RWPE2 (cell line): ENCODE measurements at regions not wholly inside any gene's neighbourhood (a gene's known extent, or its start where the extent isn't known, plus 50 kb on each side); places are given as distances from the start of the nearest gene placed in this dataset.

ENCODE experiments used
- ATAC-seq: fragments of 200-7000 bp; cut with Tn5 transposase; 3 replicates; pipeline ENCODE4 v1.9.1; 2021; ENCODE audit warnings: low read depth
- DNase-seq: peaks from one replicate; pipeline ENCODE4 v3.0.0-alpha.2; 2020; ENCODE audit warnings: low spot score
- H3K27ac ChIP-seq: fragments of 450-650 bp; 2 replicates; pipeline ENCODE4 v1.5.1; 2017; ENCODE audit warnings: mild to moderate bottlenecking; ENCODE audit not compliant: poor library complexity, severe bottlenecking
- H3K27me3 ChIP-seq: fragments of 250-450 bp; sonication (Bioruptor Pico); 2 replicates; pipeline ENCODE4 v1.5.1; 2021; ENCODE audit warnings: mild to moderate bottlenecking, moderate library complexity; ENCODE audit not compliant: insufficient read depth, poor library complexity, severe bottlenecking
- H3K36me3 ChIP-seq: fragments of 250-450 bp; sonication (Bioruptor Pico); 2 replicates; pipeline ENCODE4 v1.5.1; 2020; ENCODE audit warnings: low read depth, mild to moderate bottlenecking, moderate library complexity
- H3K4me1 ChIP-seq: fragments of 250-450 bp; sonication (Bioruptor Pico); 2 replicates; pipeline ENCODE4 v1.5.1; 2021; ENCODE audit warnings: mild to moderate bottlenecking, moderate library complexity; ENCODE audit not compliant: insufficient read depth, poor library complexity, severe bottlenecking
- H3K4me3 ChIP-seq: fragments of 250-450 bp; sonication (Bioruptor Pico); 2 replicates; pipeline ENCODE4 v1.5.1; 2021; ENCODE audit warnings: mild to moderate bottlenecking, moderate library complexity; ENCODE audit not compliant: severe bottlenecking
- H3K9me3 ChIP-seq: fragments of 250-450 bp; sonication (Bioruptor Pico); 2 replicates; pipeline ENCODE4 v1.5.1; 2021; ENCODE audit warnings: mild to moderate bottlenecking, moderate library complexity; ENCODE audit not compliant: severe bottlenecking
- TF ChIP-seq, protein P1 (sequence below): fragments of 450-650 bp; IDR thresholded peaks from one replicate; pipeline ENCODE4 v1.5.1; 2017; ENCODE audit warnings: mild to moderate bottlenecking, moderate library complexity; ENCODE audit not compliant: poor library complexity, severe bottlenecking

DNA sequence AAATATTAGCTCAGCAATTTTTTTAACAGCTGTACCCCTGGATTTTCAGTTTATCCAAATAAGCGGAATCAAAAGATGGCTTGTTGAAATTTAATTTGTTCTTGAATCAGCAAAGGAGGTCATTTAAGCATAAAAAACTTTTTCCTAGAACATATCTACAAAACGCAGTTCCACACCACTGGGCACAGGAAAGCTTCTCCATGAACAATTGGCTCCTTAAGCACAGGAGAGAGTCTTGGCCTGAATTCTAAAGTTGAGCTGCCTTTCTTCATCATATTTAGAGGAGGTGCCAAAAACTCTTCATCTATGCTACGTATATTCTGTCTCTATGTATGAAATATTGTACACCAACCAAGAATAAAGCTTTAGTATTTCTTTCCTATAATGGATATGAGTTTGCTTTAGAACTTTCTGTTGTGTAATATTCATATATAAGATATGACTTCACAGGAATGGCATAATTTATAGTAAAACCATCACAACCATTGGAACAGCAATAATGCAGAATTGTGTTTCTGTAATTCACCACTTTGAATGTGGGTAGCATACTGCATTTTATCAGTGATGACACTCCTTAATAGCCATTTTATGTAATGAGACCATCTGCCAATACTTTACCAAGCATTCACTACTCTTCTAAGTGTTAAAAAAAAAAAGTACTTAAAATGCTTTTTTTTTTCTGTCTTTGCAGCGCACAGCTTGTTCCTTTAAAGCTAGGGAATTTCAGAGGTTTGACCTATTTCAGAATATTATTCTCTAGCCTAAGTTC, 263.7 kb downstream of the SLITRK6 start:
- H3K36me3 ChIP-seq = no peaks in the 10 kb centered on the region
- H3K27me3 ChIP-seq = no peaks in the 10 kb centered on the region
- no peak overlapping the region for H3K4me3 ChIP-seq
- TF ChIP-seq, protein P1, sequence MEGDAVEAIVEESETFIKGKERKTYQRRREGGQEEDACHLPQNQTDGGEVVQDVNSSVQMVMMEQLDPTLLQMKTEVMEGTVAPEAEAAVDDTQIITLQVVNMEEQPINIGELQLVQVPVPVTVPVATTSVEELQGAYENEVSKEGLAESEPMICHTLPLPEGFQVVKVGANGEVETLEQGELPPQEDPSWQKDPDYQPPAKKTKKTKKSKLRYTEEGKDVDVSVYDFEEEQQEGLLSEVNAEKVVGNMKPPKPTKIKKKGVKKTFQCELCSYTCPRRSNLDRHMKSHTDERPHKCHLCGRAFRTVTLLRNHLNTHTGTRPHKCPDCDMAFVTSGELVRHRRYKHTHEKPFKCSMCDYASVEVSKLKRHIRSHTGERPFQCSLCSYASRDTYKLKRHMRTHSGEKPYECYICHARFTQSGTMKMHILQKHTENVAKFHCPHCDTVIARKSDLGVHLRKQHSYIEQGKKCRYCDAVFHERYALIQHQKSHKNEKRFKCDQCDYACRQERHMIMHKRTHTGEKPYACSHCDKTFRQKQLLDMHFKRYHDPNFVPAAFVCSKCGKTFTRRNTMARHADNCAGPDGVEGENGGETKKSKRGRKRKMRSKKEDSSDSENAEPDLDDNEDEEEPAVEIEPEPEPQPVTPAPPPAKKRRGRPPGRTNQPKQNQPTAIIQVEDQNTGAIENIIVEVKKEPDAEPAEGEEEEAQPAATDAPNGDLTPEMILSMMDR = no peak
- DNase-seq (no peak), ATAC-seq (no peak)
- H3K9me3 ChIP-seq = no peaks in the 10 kb centered on the region
- no peak overlapping the region for H3K27ac ChIP-seq
- peaks cover 21% of the 10 kb centered on the region for H3K4me1 ChIP-seq

DNA sequence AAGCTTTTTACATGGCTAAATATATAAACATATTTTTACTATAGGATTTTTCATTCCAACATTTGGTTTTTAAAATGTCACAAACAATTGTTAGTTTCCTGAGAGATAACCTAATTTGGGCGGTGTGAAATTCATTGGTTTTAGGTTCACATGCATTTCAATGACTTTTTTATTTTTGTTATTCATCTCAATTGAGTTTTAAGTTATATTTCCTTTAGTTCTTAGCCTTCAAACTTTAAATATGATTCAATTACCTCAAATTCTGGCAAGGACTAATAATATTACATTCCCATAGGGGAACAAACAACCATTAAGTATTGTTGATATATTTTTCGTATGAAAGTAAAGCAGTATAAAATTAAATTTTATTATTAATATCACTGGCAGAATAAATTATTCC, 265.3 kb downstream of the SLITRK6 start:
- DNase-seq (no peak), ATAC-seq (no peak)
- H3K9me3 ChIP-seq = no peaks in the 10 kb centered on the region
- H3K4me1 ChIP-seq = peaks cover 21% of the 10 kb centered on the region
- H3K27me3 ChIP-seq = no peaks in the 10 kb centered on the region
- H3K27ac ChIP-seq = no peak overlapping the region
- no peaks in the 10 kb centered on the region for H3K36me3 ChIP-seq
- TF ChIP-seq, protein P1 = no peak
- no peak overlapping the region for H3K4me3 ChIP-seq

GRCh38 chr13:85529218-85529594, 270.0 kb downstream of the SLITRK6 start:
- H3K27ac ChIP-seq = peak overlapping the region; percentile 94
- H3K4me3 ChIP-seq = no peak overlapping the region
- no peaks in the 10 kb centered on the region for H3K36me3 ChIP-seq
- H3K4me1 ChIP-seq = peaks cover 18% of the 10 kb centered on the region
- peak; percentile 42; the same call in 2 of the 3 replicates for ATAC-seq
- H3K9me3 ChIP-seq = no peaks in the 10 kb centered on the region
- H3K27me3 ChIP-seq = no peaks in the 10 kb centered on the region
- no peak for DNase-seq
- TF ChIP-seq, protein P1 = no peak

DNA sequence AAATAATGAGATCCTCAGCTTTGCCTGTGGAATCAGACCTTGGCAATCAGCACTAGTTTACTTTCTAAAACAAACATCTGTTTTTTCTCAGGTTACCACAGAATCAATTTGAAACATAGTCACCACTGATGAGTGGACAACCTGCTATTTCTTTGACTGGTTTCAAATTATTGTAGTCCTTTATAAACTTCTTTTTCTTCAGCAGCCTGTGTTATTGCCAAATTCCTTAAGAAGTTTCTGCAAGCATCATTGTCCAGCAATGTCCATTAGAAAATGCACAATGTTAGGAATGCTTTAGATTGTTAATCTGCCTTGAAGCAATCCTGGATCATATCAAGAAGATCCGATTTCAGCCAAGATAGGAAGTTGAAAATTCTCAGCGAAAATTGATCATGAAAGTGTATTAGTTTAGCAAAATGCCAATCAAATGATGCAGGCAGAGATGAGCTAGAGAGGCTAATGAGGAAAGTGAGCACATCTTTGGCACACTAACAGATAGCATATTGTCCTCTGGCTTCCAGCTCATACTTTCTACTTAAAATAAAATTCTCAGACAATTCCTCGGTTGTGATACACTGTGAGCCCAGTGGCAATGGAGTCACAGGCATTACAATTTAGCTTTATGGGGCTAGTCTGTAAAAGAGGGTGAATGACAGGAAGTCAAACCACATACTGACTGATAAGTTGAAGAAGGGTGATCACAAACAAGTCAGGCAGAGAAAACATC, 270.6 kb downstream of the SLITRK6 start:
- no peaks in the 10 kb centered on the region for H3K27me3 ChIP-seq
- TF ChIP-seq, protein P1 = no peak
- peak overlapping the region; percentile 94 for H3K27ac ChIP-seq
- no peaks in the 10 kb centered on the region for H3K36me3 ChIP-seq
- peaks cover 18% of the 10 kb centered on the region for H3K4me1 ChIP-seq
- DNase-seq = no peak
- H3K9me3 ChIP-seq = no peaks in the 10 kb centered on the region
- ATAC-seq = peak; percentile 87
- H3K4me3 ChIP-seq = no peak overlapping the region
